Activated naive CD4-positive, alpha-beta T cell treated with anti-CD3 and anti-CD28 coated beads for 36 hours (primary cell): ENCODE measurements at regions not wholly inside any gene's neighbourhood (a gene's known extent, or its start where the extent isn't known, plus 50 kb on each side); places are given as distances from the start of the nearest gene placed in this dataset.

Experiments
- CTCF ChIA-PET: fragments of 350-600 bp; sonication (Branson Sonifier 250); formaldehyde crosslinking; loops from one replicate; lab custom pipeline; 2021; ENCODE audit warnings: antibody characterized with exemption; lab: Charles Lee
- DNase-seq: peaks from one replicate; pipeline ENCODE4 v3.0.0-alpha.2; 2020
- H3K27ac Mint-ChIP-seq: one replicate; pipeline ENCODE4 v1.8.0; 2021; ENCODE audit warnings: mild to moderate bottlenecking, mixed read lengths
- H3K27me3 Mint-ChIP-seq: one replicate; pipeline ENCODE4 v1.8.0; 2021; ENCODE audit warnings: low read depth, mixed read lengths
- H3K36me3 Mint-ChIP-seq: one replicate; pipeline ENCODE4 v1.8.0; 2021; ENCODE audit warnings: low read depth, mixed read lengths
- H3K4me1 Mint-ChIP-seq: one replicate; pipeline ENCODE4 v1.8.0; 2021; ENCODE audit warnings: low read depth, mixed read lengths
- H3K4me3 Mint-ChIP-seq: one replicate; pipeline ENCODE4 v1.8.0; 2021; ENCODE audit warnings: mild to moderate bottlenecking, moderate library complexity, mixed read lengths
- H3K9me3 Mint-ChIP-seq: one replicate; pipeline ENCODE4 v1.8.0; 2021; ENCODE audit warnings: mixed read lengths
- intact Hi-C: fragments of 100-400 bp; cut with micrococcal nuclease; formaldehyde crosslinking; loops from one replicate; pipeline ENCODE4 v1.15.1; 2023

DNA sequence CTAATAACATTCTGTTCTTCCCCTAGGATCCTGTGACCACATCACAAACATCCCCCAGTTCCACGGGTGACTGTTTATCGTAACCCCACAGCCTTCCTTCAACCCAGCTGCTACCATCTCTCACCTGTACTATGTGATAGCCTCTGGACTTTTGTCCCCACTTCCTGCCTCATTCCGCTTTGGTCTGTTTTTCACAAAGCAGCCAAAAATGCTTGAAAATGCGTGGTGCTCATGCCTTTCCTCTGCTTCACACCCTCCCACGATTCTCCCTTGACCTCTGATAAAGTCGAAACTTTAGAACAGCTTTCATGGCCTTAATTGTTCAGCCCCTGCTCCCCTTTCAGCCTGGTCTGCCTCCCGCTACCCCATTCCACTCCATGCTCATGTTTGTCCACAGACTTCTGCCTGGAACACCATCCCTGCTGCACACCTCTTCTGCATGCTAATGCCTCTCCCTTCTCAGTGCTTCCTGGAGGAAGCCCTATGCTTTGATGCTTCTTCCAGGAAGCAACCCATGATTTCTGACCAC is 165.6 kb downstream of the PLPP3 start:
- H3K27me3 Mint-ChIP-seq, result no peaks in the 10 kb centered on the region
- no peaks in the 10 kb centered on the region for H3K36me3 Mint-ChIP-seq
- CTCF ChIA-PET, result no interaction called here
- no peak overlapping the region for H3K27ac Mint-ChIP-seq
- no peak for DNase-seq
- no peaks in the 10 kb centered on the region for H3K4me1 Mint-ChIP-seq
- intact Hi-C loops, result no loop called here
- no peak overlapping the region for H3K4me3 Mint-ChIP-seq
- H3K9me3 Mint-ChIP-seq, result no peaks in the 10 kb centered on the region

- H3K4me3 Mint-ChIP-seq, result no peak overlapping the region
- no peak for DNase-seq
- no peaks in the 10 kb centered on the region for H3K36me3 Mint-ChIP-seq
- H3K4me1 Mint-ChIP-seq, result no peaks in the 10 kb centered on the region
- no peak overlapping the region for H3K27ac Mint-ChIP-seq
- CTCF ChIA-PET, result no interaction called here
- intact Hi-C loops, result no loop called here
- H3K9me3 Mint-ChIP-seq, result no peaks in the 10 kb centered on the region
- H3K27me3 Mint-ChIP-seq, result no peaks in the 10 kb centered on the region
These were observed 167.7 kb downstream of the PLPP3 start for GRCh38 chr1:56411484-56412180.

DNA sequence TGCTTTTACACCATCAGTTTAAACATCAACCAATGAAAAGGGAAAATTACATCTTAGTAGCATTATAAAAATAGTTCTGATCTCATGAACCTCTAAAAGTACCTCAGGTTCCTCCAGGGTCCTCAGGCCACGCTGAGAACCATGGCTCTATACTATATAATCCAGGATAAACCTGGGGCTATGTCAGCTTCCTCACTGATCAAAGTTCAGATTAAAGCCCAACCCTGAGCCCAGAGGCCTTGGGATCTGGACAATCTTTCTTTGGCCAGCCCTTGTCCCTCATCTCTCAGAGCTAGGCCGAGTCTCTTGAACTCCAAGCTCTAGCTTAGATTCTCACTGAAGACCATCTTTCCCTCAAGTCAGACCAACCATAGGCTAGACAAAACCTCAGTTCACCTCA is 168.3 kb downstream of the PLPP3 start:
- Mint-ChIP-seq H3K36me3 (no peaks in the 10 kb centered on the region), H3K27ac (no peak overlapping the region), H3K27me3 (no peaks in the 10 kb centered on the region), H3K4me3 (no peak overlapping the region), H3K9me3 (no peaks in the 10 kb centered on the region), H3K4me1 (no peaks in the 10 kb centered on the region)
- CTCF ChIA-PET, result interaction anchor here (1.0 kb wide), 1 partner anchor 19 kb away, joined by 3 read pairs; no protein-coding TSS in a partner anchor
- intact Hi-C loops, result no loop called here
- DNase-seq, result no peak

DNA sequence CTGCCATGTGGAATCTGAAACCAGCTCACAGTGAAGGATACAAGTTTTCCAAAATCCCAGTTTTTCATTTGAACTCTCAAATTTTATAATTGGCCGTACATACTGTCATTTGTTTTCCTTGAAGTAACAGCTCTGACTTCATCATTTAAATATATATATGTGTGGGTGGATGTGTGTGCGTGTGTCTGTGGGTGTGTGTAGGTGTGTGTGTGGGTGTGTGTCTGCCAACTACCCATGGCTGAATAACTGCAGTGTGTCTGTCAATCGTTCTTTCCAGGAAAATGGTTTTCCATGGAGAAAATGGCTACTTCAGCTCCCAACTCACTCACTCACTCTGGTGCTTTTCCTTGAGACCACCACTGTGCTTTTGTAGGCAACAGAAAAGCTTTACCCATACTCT is 169.0 kb downstream of the PLPP3 start:
- no peaks in the 10 kb centered on the region for H3K27me3 Mint-ChIP-seq
- H3K36me3 Mint-ChIP-seq, result no peaks in the 10 kb centered on the region
- H3K4me1 Mint-ChIP-seq, result no peaks in the 10 kb centered on the region
- CTCF ChIA-PET, result interaction anchor here (1.0 kb wide), 1 partner anchor 18 kb away, joined by 3 read pairs; no protein-coding TSS in a partner anchor
- DNase-seq, result no peak
- no peak overlapping the region for H3K27ac Mint-ChIP-seq
- no peak overlapping the region for H3K4me3 Mint-ChIP-seq
- intact Hi-C loops, result no loop called here
- no peaks in the 10 kb centered on the region for H3K9me3 Mint-ChIP-seq

- Mint-ChIP-seq H3K4me3 (no peak overlapping the region), H3K27me3 (no peaks in the 10 kb centered on the region), H3K36me3 (no peaks in the 10 kb centered on the region), H3K27ac (no peak overlapping the region), H3K4me1 (no peaks in the 10 kb centered on the region), H3K9me3 (no peaks in the 10 kb centered on the region)
- CTCF ChIA-PET, result interaction anchor here (0.6 to 0.7 kb wide), 2 partner anchors 76 to 170 kb away, joined by 3 to 5 read pairs; partner anchors contain the start of gene PLPP3
- no peak for DNase-seq
- intact Hi-C loops, result loop anchor here (5.0 kb wide), 1 partner anchor 173 kb away; no protein-coding TSS in a partner anchor
These were observed 170.2 kb downstream of the PLPP3 start for GRCh38 chr1:56409112-56409691.

GRCh38 chr1:56406821-56407220 is 172.5 kb downstream of the PLPP3 start:
- Mint-ChIP-seq H3K4me1 (no peaks in the 10 kb centered on the region), H3K27ac (no peak overlapping the region), H3K27me3 (no peaks in the 10 kb centered on the region), H3K9me3 (no peaks in the 10 kb centered on the region), H3K36me3 (no peaks in the 10 kb centered on the region), H3K4me3 (no peak overlapping the region)
- CTCF ChIA-PET, result no interaction called here
- DNase-seq, result no peak
- intact Hi-C loops, result loop anchor here (5.0 kb wide), 1 partner anchor 175 kb away; no protein-coding TSS in a partner anchor

DNA sequence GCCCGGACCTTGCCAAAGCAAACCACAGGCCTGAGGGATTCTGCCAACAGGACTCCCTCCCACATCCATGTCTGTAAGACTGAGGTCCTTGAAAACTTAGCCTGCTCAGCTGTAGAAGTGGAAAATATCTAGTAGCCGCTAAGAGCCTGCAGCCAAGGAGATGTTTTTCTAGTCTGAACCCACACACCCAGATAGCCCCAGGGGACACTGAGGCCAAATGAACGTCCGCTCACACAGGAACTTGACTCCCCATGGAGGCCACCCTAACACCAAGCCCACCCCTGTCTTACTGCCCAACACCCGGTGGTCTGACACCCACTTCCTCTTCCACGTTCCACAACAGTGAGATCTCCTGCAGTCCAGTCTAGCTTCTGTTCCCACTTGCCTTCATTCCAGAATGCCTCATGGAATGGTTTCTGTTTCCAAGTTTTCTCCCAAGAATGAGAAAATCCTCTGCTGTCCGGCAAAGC is 174.8 kb downstream of the PLPP3 start:
- intact Hi-C loops, result loop anchor here (5.0 kb wide), 1 partner anchor 178 kb away; no protein-coding TSS in a partner anchor
- no peaks in the 10 kb centered on the region for H3K4me1 Mint-ChIP-seq
- no peak overlapping the region for H3K27ac Mint-ChIP-seq
- CTCF ChIA-PET, result no interaction called here
- H3K27me3 Mint-ChIP-seq, result no peaks in the 10 kb centered on the region
- no peaks in the 10 kb centered on the region for H3K9me3 Mint-ChIP-seq
- DNase-seq, result no peak
- no peak overlapping the region for H3K4me3 Mint-ChIP-seq
- H3K36me3 Mint-ChIP-seq, result no peaks in the 10 kb centered on the region

- Mint-ChIP-seq H3K4me1 (no peaks in the 10 kb centered on the region), H3K9me3 (no peaks in the 10 kb centered on the region), H3K36me3 (no peaks in the 10 kb centered on the region), H3K27me3 (no peaks in the 10 kb centered on the region), H3K27ac (no peak overlapping the region), H3K4me3 (no peak overlapping the region)
- CTCF ChIA-PET, result no interaction called here
- no peak for DNase-seq
- intact Hi-C loops, result no loop called here
These were observed 175.3 kb downstream of the PLPP3 start for GRCh38 chr1:56404066-56404465.

GRCh38 chr1:56403321-56403720 is 176.0 kb downstream of the PLPP3 start:
- H3K36me3 Mint-ChIP-seq, result no peaks in the 10 kb centered on the region
- CTCF ChIA-PET, result no interaction called here
- DNase-seq, result no peak
- H3K4me1 Mint-ChIP-seq, result no peaks in the 10 kb centered on the region
- no peak overlapping the region for H3K4me3 Mint-ChIP-seq
- H3K27ac Mint-ChIP-seq, result no peak overlapping the region
- intact Hi-C loops, result no loop called here
- no peaks in the 10 kb centered on the region for H3K9me3 Mint-ChIP-seq
- H3K27me3 Mint-ChIP-seq, result no peaks in the 10 kb centered on the region

DNA sequence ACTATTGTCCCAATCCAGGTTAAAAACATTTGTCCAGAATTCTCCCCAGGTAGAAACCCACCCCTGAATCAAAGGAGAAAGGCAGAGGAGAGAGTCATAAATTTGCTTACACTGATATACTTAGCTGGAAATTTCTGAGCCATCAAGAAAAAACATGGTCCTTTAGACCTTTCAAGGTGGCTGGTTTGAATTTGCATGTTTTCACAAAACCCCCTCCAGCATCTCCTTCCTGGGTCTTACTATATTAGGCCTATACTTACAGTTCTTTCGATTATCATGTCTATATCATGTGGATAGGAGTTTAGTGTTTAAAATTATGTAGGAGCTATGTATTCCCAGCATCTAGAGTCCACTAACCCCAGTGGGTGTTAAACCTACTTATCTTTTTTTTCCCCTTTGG is 178.2 kb downstream of the PLPP3 start:
- no peaks in the 10 kb centered on the region for H3K27me3 Mint-ChIP-seq
- no peaks in the 10 kb centered on the region for H3K4me1 Mint-ChIP-seq
- DNase-seq, result no peak
- no peaks in the 10 kb centered on the region for H3K9me3 Mint-ChIP-seq
- CTCF ChIA-PET, result no interaction called here
- no peak overlapping the region for H3K4me3 Mint-ChIP-seq
- H3K27ac Mint-ChIP-seq, result no peak overlapping the region
- intact Hi-C loops, result no loop called here
- H3K36me3 Mint-ChIP-seq, result no peaks in the 10 kb centered on the region

- H3K4me3 Mint-ChIP-seq, result no peak overlapping the region
- H3K9me3 Mint-ChIP-seq, result no peaks in the 10 kb centered on the region
- intact Hi-C loops, result no loop called here
- H3K27ac Mint-ChIP-seq, result no peak overlapping the region
- no peaks in the 10 kb centered on the region for H3K4me1 Mint-ChIP-seq
- CTCF ChIA-PET, result no interaction called here
- no peaks in the 10 kb centered on the region for H3K27me3 Mint-ChIP-seq
- no peak for DNase-seq
- no peaks in the 10 kb centered on the region for H3K36me3 Mint-ChIP-seq
These were observed 178.8 kb downstream of the PLPP3 start for GRCh38 chr1:56400526-56400925.

DNA sequence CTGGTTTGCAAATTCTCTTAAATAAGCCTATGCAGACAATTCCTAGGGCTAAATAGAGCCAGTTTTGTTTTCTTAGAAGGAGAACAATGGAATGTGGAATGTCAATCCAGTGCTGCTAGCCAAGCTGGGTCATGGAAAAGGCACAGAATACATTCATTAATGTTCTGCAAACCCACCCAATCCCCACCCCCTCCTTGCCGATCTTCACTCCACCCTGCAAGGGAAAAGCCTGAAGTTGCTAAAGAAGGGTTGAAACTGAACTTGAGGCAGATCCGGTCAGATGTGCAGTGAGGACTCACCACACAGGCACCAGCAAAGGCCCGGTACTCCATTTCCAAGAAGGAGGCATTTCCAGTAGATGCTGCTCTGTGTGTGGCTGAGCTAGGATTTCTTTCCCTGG is 179.6 kb downstream of the PLPP3 start:
- no peaks in the 10 kb centered on the region for H3K27me3 Mint-ChIP-seq
- H3K4me3 Mint-ChIP-seq, result no peak overlapping the region
- DNase-seq, result no peak
- no peaks in the 10 kb centered on the region for H3K4me1 Mint-ChIP-seq
- no peaks in the 10 kb centered on the region for H3K9me3 Mint-ChIP-seq
- H3K36me3 Mint-ChIP-seq, result no peaks in the 10 kb centered on the region
- CTCF ChIA-PET, result no interaction called here
- intact Hi-C loops, result no loop called here
- H3K27ac Mint-ChIP-seq, result no peak overlapping the region

DNA sequence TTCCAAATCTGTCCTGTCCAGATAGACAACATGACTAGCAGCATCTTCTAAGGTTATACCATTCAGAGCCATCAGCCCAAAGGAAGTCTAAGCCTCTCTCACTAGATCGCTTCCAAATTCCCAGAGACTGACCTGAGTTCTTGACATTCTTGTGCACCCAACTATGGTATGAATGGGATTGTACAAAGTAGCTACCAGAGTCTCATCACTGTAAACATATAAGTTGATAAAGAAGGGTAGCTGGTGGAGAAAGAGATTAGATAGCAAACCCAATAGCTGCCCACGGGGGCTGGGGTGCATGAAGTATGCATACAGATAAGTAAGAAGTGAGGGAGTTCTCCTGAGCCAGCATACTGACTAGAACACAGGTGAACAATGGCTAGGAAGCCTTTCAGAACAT is 180.0 kb downstream of the PLPP3 start:
- CTCF ChIA-PET, result no interaction called here
- Mint-ChIP-seq H3K27ac (no peak overlapping the region), H3K9me3 (no peaks in the 10 kb centered on the region), H3K27me3 (peaks cover 2% of the 10 kb centered on the region), H3K36me3 (no peaks in the 10 kb centered on the region), H3K4me3 (no peak overlapping the region), H3K4me1 (no peaks in the 10 kb centered on the region)
- intact Hi-C loops, result no loop called here
- no peak for DNase-seq
